SU-DHL-6 (cell line): ENCODE measurements at regions not wholly inside any gene's neighbourhood (a gene's known extent, or its start where the extent isn't known, plus 50 kb on each side); places are given as distances from the start of the nearest gene placed in this dataset.

Experiments
- H2AFZ ChIP-seq: fragments of 200-600 bp; sonication (generic); 2 replicates; pipeline ENCODE4 v1.6.1; 2014; ENCODE audit warnings: low read depth, mild to moderate bottlenecking, moderate library complexity, mixed read lengths, antibody characterized with exemption, low read length; ENCODE audit not compliant: severe bottlenecking
- H3F3A ChIP-seq: fragments of 200-600 bp; shearing (Covaris generic); 2 replicates; pipeline ENCODE4 v1.6.0; 2016; ENCODE audit warnings: antibody characterized with exemption, mild to moderate bottlenecking; ENCODE audit not compliant: insufficient read depth
- H3K27ac ChIP-seq: fragments of 200-600 bp; sonication (generic); 2 replicates; pipeline ENCODE4 v1.5.1; 2016; ENCODE audit warnings: low read depth, mild to moderate bottlenecking, low read length, moderate library complexity, mixed read lengths
- H3K27me3 ChIP-seq: fragments of 200-600 bp; sonication (generic), shearing (Covaris generic); 2 replicates; pipeline ENCODE4 v1.6.0; 2014; ENCODE audit warnings: mild to moderate bottlenecking, low read length
- H3K36me3 ChIP-seq: fragments of 200-600 bp; sonication (generic); 2 replicates; pipeline ENCODE4 v1.6.1; 2014; ENCODE audit warnings: mild to moderate bottlenecking, low read length, mixed read lengths
- H3K4me2 ChIP-seq: fragments of 300-600, 200-600 bp; shearing (Covaris generic), sonication (generic); 2 replicates; pipeline ENCODE4 v1.6.0; 2014; ENCODE audit warnings: low read length, low read depth, mild to moderate bottlenecking; ENCODE audit not compliant: poor library complexity, severe bottlenecking
- H3K4me3 ChIP-seq: fragments of 200-600 bp; sonication (generic); 2 replicates; pipeline ENCODE4 v1.5.1; 2014; ENCODE audit warnings: antibody characterized with exemption, low read length, mild to moderate bottlenecking, mixed read lengths; ENCODE audit not compliant: insufficient read depth, poor library complexity, severe bottlenecking
- H3K79me2 ChIP-seq: fragments of 200-600 bp; sonication (generic); 2 replicates; pipeline ENCODE4 v1.6.1; 2014; ENCODE audit warnings: mild to moderate bottlenecking, low read length, moderate library complexity; ENCODE audit not compliant: insufficient read depth
- H3K9ac ChIP-seq: fragments of 200-600 bp; sonication (generic); 2 replicates; pipeline ENCODE4 v1.7.0; 2014; ENCODE audit warnings: mild to moderate bottlenecking, low read length
- H3K9me2 ChIP-seq: fragments of 200-600 bp; sonication (generic); replicated peaks from 2 replicates; pipeline ENCODE4 v1.6.1; 2014; ENCODE audit warnings: low read length; ENCODE audit not compliant: insufficient read depth
- H3K9me3 ChIP-seq: fragments of 200-600 bp; sonication (generic); 2 replicates; pipeline ENCODE4 v1.6.1; 2014; ENCODE audit warnings: low read length, mixed read lengths; ENCODE audit not compliant: insufficient read depth
- H4K20me1 ChIP-seq: fragments of 200-600 bp; sonication (generic); 2 replicates; pipeline ENCODE4 v1.6.1; 2014; ENCODE audit warnings: low read depth, mild to moderate bottlenecking, antibody characterized with exemption, low read length, moderate library complexity, mixed read lengths
- EZH2phosphoT487 ChIP-seq: fragments of 200-600 bp; sonication (generic), shearing (Covaris generic); conservative IDR thresholded peaks from 2 replicates; pipeline ENCODE4 v1.6.1; 2018; ENCODE audit warnings: mild to moderate bottlenecking, antibody characterized with exemption, low read length, moderate library complexity, mixed read lengths
- TF ChIP-seq, protein P1 (sequence below): fragments of 200-600 bp; sonication (generic); IDR thresholded peaks from one replicate; pipeline ENCODE4 v1.5.1; 2017; ENCODE audit warnings: antibody characterized with exemption, mild to moderate bottlenecking, low read length, moderate library complexity; ENCODE audit not compliant: insufficient read depth, poor library complexity, severe bottlenecking

DNA sequence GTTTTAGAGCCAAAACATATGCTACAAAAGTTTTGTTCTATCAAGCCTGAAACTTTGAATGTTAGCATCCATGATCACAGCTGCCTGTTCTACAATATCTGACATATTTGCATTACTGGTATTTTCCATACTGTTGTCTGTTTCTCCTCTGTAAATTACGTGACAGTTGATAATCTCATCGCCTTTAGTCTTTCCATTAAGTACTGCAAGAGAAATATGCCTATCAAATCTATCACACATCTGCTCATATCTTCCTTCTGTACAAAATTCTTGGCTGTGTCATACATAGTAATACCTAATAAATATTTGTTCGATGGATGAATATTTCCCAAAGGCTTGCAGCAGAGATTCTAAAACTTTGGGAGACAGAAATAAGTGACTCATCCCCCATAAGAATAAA is 717.3 kb downstream of the OTOL1 start:
- H3K79me2 ChIP-seq, result no peaks in the 10 kb centered on the region
- H3K9me3 ChIP-seq, result no peaks in the 10 kb centered on the region
- no peak overlapping the region for H3K27ac ChIP-seq
- no peaks in the 10 kb centered on the region; the same call in 1 of the 2 replicates for H3K9me2 ChIP-seq
- H3K36me3 ChIP-seq, result no peaks in the 10 kb centered on the region
- no peak overlapping the region for H3K9ac ChIP-seq
- no peak for TF ChIP-seq EZH2phosphoT487
- TF ChIP-seq, protein P1, sequence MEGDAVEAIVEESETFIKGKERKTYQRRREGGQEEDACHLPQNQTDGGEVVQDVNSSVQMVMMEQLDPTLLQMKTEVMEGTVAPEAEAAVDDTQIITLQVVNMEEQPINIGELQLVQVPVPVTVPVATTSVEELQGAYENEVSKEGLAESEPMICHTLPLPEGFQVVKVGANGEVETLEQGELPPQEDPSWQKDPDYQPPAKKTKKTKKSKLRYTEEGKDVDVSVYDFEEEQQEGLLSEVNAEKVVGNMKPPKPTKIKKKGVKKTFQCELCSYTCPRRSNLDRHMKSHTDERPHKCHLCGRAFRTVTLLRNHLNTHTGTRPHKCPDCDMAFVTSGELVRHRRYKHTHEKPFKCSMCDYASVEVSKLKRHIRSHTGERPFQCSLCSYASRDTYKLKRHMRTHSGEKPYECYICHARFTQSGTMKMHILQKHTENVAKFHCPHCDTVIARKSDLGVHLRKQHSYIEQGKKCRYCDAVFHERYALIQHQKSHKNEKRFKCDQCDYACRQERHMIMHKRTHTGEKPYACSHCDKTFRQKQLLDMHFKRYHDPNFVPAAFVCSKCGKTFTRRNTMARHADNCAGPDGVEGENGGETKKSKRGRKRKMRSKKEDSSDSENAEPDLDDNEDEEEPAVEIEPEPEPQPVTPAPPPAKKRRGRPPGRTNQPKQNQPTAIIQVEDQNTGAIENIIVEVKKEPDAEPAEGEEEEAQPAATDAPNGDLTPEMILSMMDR, result no peak
- peak overlapping the region; percentile 47 for H2AFZ ChIP-seq
- no peaks in the 10 kb centered on the region for H4K20me1 ChIP-seq
- no peaks in the 10 kb centered on the region for H3F3A ChIP-seq
- no peaks in the 10 kb centered on the region for H3K27me3 ChIP-seq
- H3K4me2 ChIP-seq, result no peak overlapping the region
- H3K4me3 ChIP-seq, result no peak overlapping the region

- no peaks in the 10 kb centered on the region for H3K36me3 ChIP-seq
- no peaks in the 10 kb centered on the region for H3K9me3 ChIP-seq
- no peak overlapping the region for H3K27ac ChIP-seq
- H3F3A ChIP-seq, result no peaks in the 10 kb centered on the region
- no peak overlapping the region for H3K4me3 ChIP-seq
- peak overlapping the region; percentile 48 for H2AFZ ChIP-seq
- H4K20me1 ChIP-seq, result no peaks in the 10 kb centered on the region
- no peaks in the 10 kb centered on the region for H3K27me3 ChIP-seq
- H3K4me2 ChIP-seq, result no peak overlapping the region
- H3K9me2 ChIP-seq, result no peaks in the 10 kb centered on the region
- no peak overlapping the region for H3K9ac ChIP-seq
- TF ChIP-seq, protein P1, result no peak
- no peaks in the 10 kb centered on the region for H3K79me2 ChIP-seq
Observed at GRCh38 chr3:162217647-162218046, 721.0 kb downstream of the OTOL1 start.

GRCh38 chr3:162218479-162218878 is 721.9 kb downstream of the OTOL1 start:
- no peak overlapping the region for H3K9ac ChIP-seq
- H3K4me3 ChIP-seq, result no peak overlapping the region
- no peak overlapping the region for H3K4me2 ChIP-seq
- no peaks in the 10 kb centered on the region for H3F3A ChIP-seq
- no peak for TF ChIP-seq EZH2phosphoT487
- TF ChIP-seq, protein P1, result no peak
- no peaks in the 10 kb centered on the region for H3K36me3 ChIP-seq
- H4K20me1 ChIP-seq, result no peaks in the 10 kb centered on the region
- H2AFZ ChIP-seq, result no peak overlapping the region
- no peaks in the 10 kb centered on the region for H3K79me2 ChIP-seq
- H3K9me3 ChIP-seq, result no peaks in the 10 kb centered on the region
- no peaks in the 10 kb centered on the region for H3K27me3 ChIP-seq
- H3K9me2 ChIP-seq, result no peaks in the 10 kb centered on the region
- H3K27ac ChIP-seq, result no peak overlapping the region

DNA sequence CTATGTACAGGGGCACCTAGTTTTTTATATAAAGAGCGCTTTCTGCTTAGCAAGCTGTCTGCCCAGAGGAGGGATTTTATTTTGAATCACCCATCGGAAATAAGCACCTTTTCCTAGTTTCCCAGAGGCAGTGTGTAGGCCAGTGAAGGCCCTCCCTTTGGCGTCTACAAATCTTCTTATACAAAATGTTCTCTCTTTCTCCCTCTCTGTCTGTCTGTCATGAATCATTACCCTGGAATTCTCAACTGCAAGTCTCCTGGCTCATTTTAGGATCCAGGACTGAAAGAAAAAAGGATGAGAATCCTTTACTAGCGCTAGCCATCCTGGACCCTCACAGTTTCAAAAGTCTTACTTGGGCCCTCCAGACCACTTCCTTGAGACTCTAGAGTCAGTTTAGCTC is 728.1 kb downstream of the OTOL1 start:
- no peaks in the 10 kb centered on the region for H3K9me3 ChIP-seq
- H3K36me3 ChIP-seq, result no peaks in the 10 kb centered on the region
- no peak overlapping the region for H3K27ac ChIP-seq
- H3F3A ChIP-seq, result no peaks in the 10 kb centered on the region
- no peak overlapping the region for H3K4me3 ChIP-seq
- no peaks in the 10 kb centered on the region for H4K20me1 ChIP-seq
- no peak overlapping the region for H3K4me2 ChIP-seq
- TF ChIP-seq, protein P1, result no peak
- no peak for TF ChIP-seq EZH2phosphoT487
- H2AFZ ChIP-seq, result no peak overlapping the region
- H3K9me2 ChIP-seq, result no peaks in the 10 kb centered on the region
- H3K79me2 ChIP-seq, result no peaks in the 10 kb centered on the region
- H3K9ac ChIP-seq, result no peak overlapping the region
- no peaks in the 10 kb centered on the region for H3K27me3 ChIP-seq
